ENCODE measurements at regions not wholly inside any gene's neighbourhood (a gene's known extent, or its start where the extent isn't known, plus 50 kb on each side); places are given as distances from the start of the nearest gene placed in this dataset.

- Histone ChIP-seq H4K20me1 (ENCODE audit: insufficient read depth, low read length) (no peaks in the 10 kb centered on the region), H2BK20ac (ENCODE audit: low read depth, low read length) (0 out of 2 replicates have a peak overlapping the region, but pooled peaks have one; percentile 96), H3K4me3 (ENCODE audit: insufficient read depth, low read depth, low read length) (no peak overlapping the region), H3K79me1 (ENCODE audit: low read depth in 1 of 2, low read length in 2 of 2) (peaks cover 0 to 7% of the 10 kb centered on the region in 2 experiments; a peak in 1 of 4 replicates), H3K36me3 (ENCODE audit: control insufficient read depth, insufficient read depth, low read length) (no peaks in the 10 kb centered on the region), H3K14ac (replicated peaks; ENCODE audit: low read depth, low read length) (peak overlapping the region; percentile 29; the same call in 1 of the 2 replicates), H3K18ac (ENCODE audit: low read depth, low read length) (peak overlapping the region; percentile 98; the same call in 1 of the 2 replicates), H3K4me2 (ENCODE audit: low read depth, low read length) (no peak overlapping the region), H3K4ac (ENCODE audit: low read depth, low read length) (peak overlapping the region; percentile 97; the same call in 1 of the 2 replicates), H3K9ac (ENCODE audit: low read depth, low read length) (no peak overlapping the region), H3K56ac (ENCODE audit: extremely low read depth, insufficient read depth, low read length) (0 out of 2 replicates have a peak overlapping the region, but pooled peaks have one; percentile 86), H3K9me3 (ENCODE audit: control insufficient read depth, insufficient read depth, low read length) (no peaks in the 10 kb centered on the region), H3K27ac (ENCODE audit: insufficient read depth, low read length) (0 out of 2 replicates have a peak overlapping the region, but pooled peaks have one; percentile 4), H4K91ac (ENCODE audit: insufficient read depth, low read depth, low read length) (peak overlapping the region; percentile 96; the same call in 1 of the 2 replicates), H2BK120ac (ENCODE audit: low read depth, low read length) (peak overlapping the region; percentile 99), H3K23ac (ENCODE audit: low read depth, low read length) (no peak overlapping the region), H2BK15ac (ENCODE audit: low read depth, low read length) (peak overlapping the region; percentile 28; the same call in 2 of the 3 replicates), H2BK5ac (ENCODE audit: low read depth, low read length, poor library complexity, severe bottlenecking) (peak overlapping the region; percentile 96), H3K9me1 (ENCODE audit: insufficient read depth, low read length) (peaks cover 30% of the 10 kb centered on the region), H2AK9ac (replicated peaks; ENCODE audit: low read depth, low read length, poor library complexity) (no peak overlapping the region), H4K5ac (ENCODE audit: low read depth, low read length) (no peak overlapping the region), H3K4me1 (ENCODE audit: control insufficient read depth, insufficient read depth, low read length) (peaks cover 31% of the 10 kb centered on the region), H4K8ac (ENCODE audit: low read depth in 2 of 2, low read length in 2 of 2) (peak overlapping the region in 1 of 2 experiments; percentile 58; a peak in 1 of 4 replicates), H2AFZ (replicated peaks; ENCODE audit: low read length, poor library complexity) (no peak overlapping the region), H3K27me3 (ENCODE audit: control insufficient read depth, insufficient read depth, low read length) (no peaks in the 10 kb centered on the region), H2AK5ac (ENCODE audit: low read depth, low read length) (no peak overlapping the region; the same call in 1 of the 2 replicates)
- POLR2A ChIA-PET (ENCODE audit: unreplicated experiment): no interaction called here
- ATAC-seq (ENCODE audit: low read depth) (peak; percentile 16; the same call in 1 of the 2 replicates), DNase-seq (peak; percentile 85)
- intact Hi-C loops (cut with micrococcal nuclease): loop anchor here (5.0 kb wide), 1 partner anchor 70 kb away; no protein-coding TSS in a partner anchor
- BruUV-seq (replicated peaks): no TSS peak
- CTCF ChIA-PET: no interaction called here
- in situ Hi-C loops (cut with MboI; ENCODE audit: low sequenced_read_pairs): no loop called here
- no peak for TF ChIP-seq RFX5 (IDR thresholded peaks at IDR 0.05; ENCODE audit: low read depth, low read length)
- no peak for TF ChIP-seq BHLHE40 (IDR thresholded peaks at IDR 0.05; ENCODE audit: low read depth, low read length)
- TF ChIP-seq USF2 (IDR thresholded peaks at IDR 0.05; ENCODE audit: low read depth, low read length): 0 out of 2 replicates have a peak, but pooled peaks have one; percentile 13
- TF ChIP-seq NFE2L2 (IDR thresholded peaks at IDR 0.05; ENCODE audit: low read depth, low read length): no peak
- TF ChIP-seq CHD1 (IDR thresholded peaks at IDR 0.05; ENCODE audit: low read depth, low read length): no peak
- peak; percentile 89 for TF ChIP-seq MAFK (IDR thresholded peaks at IDR 0.05; ENCODE audit: low read depth, low read length)
- TF ChIP-seq CTCF (conservative IDR thresholded peaks at IDR 0.05; ENCODE audit: low read depth, low read length): no peak
- no peak for TF ChIP-seq CEBPB (IDR thresholded peaks at IDR 0.05; ENCODE audit: low read depth, low read length)
- dilution Hi-C loops (cut with HindIII; ENCODE audit: low sequenced_read_pairs, unreplicated experiment): no loop called here
- WGBS, 2 experiments (ENCODE audit: extremely low coverage in 2 of 2, insufficient read length in 1 of 2): no CpG with 5 or more reads among the region's 1 CpG
These were observed 115.4 kb upstream of the NAV2 start for GRCh38 chr11:19597206-19597605.
